Midbrain (tissue), 1 donor: ENCODE measurements at regions not wholly inside any gene's neighbourhood (a gene's known extent, or its start where the extent isn't known, plus 50 kb on each side); places are given as distances from the start of the nearest gene placed in this dataset.
"Not testable (repeated sequence)": the region's sequence is repeated elsewhere in the genome, so short reads cannot be mapped to it uniquely, and the experiment has no call there.

ENCODE experiments used
- DNase-seq: peaks from one replicate; lab custom pipeline; 2025; lab: John Stamatoyannopoulos, UW

DNA sequence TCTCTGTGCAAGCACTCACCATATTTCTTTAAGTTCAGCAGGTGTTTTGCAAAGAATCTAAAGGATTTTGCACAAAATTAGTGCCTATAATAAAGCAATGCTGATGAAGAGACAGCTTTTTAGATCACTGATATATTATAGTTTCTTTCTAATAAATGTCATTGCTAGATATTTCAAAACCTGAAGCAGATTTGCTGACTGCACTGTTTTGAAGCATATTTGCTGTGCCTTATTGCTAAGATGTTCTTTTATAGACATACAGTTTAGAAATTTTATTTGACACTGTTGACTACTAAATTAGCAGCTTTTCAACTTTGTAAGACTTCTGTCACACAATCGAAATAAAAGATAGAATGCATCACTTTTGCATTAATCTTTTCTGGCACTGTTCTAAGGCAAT is 620.9 kb upstream of the CELF4 start:
- no peak for DNase-seq

GRCh38 chr18:38174594-38174993 is 609.0 kb upstream of the CELF4 start:
- no peak for DNase-seq

GRCh38 chr18:38174173-38174572 is 608.6 kb upstream of the CELF4 start:
- DNase-seq = no peak

GRCh38 chr18:38170845-38171244 is 605.2 kb upstream of the CELF4 start:
- DNase-seq = no peak

GRCh38 chr18:38167623-38168022 is 602.0 kb upstream of the CELF4 start:
- DNase-seq = no peak

DNA sequence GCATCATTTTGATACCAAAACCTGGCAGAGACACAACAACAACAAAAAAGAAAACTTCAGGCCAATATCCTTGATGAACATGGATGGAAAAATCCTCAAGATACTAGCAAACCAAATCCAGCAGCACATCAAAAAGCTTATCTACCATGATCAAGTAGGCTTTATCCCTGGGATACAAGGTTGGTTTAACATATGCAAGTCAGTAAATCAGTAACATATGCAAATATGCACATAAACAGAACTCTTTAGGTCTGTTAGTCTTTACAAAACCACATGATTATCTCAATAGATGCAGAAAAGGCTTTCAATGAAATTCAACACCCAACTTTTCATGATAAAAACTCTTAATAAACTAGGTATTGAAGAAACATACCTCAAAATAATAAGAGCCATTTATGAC is 587.5 kb upstream of the CELF4 start:
- DNase-seq = not testable (repeated sequence)

- DNase-seq = no peak
Observed at GRCh38 chr18:38116716-38117115, 551.1 kb upstream of the CELF4 start.

GRCh38 chr18:38115201-38115600 is 549.6 kb upstream of the CELF4 start:
- no peak for DNase-seq

GRCh38 chr18:38087538-38087937 is 521.9 kb upstream of the CELF4 start:
- no peak for DNase-seq

GRCh38 chr18:38081516-38081915 is 515.9 kb upstream of the CELF4 start:
- DNase-seq = no peak

GRCh38 chr18:38077229-38077628 is 511.6 kb upstream of the CELF4 start:
- DNase-seq = no peak

GRCh38 chr18:38076346-38077070 is 510.9 kb upstream of the CELF4 start:
- no peak for DNase-seq

DNA sequence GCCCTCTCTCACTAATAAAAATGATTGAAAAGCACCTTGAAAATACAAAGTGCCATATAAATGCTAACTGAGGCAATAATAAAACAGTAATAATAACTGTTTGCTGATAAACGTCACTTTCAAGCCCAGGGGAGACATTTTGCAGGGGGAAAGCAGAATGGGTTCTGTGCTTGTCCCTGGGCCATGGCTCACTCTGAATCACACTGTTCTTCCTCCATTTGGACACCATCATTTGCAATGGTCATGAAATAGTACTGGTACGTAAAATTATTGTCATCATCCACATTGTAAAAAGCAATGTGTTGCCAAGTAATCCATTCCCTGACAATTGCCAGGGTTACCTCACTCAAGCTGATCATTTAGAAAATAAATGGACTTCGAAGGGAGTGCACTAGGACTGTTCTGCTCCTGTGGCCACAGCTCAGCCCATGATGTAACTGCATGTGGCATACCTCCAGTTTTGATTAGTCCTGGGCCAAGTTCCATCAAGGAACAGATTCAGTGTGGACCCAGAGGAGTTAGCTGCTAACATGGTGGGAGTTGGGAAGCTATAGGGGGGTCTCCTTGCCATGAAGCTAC is 508.8 kb upstream of the CELF4 start:
- no peak for DNase-seq

DNA sequence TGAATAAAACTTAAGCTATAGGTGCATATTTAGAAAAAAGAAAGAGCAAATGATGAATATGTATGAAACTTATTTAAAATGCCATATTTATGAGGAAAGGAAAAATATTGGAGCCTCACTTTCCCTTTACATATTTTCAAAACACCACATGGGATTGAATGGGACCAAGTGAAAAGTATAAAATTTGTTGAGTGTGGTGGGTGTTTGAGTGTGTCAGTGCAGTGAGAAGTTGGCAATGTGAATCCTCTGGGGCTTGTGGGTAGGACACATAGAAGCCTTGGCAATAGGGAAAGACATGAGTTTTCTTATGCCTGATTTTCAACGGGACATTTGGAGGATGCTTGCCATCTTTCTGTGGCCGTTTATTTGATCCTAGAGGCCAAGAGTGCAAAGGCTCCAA is 502.2 kb upstream of the CELF4 start:
- no peak for DNase-seq

DNA sequence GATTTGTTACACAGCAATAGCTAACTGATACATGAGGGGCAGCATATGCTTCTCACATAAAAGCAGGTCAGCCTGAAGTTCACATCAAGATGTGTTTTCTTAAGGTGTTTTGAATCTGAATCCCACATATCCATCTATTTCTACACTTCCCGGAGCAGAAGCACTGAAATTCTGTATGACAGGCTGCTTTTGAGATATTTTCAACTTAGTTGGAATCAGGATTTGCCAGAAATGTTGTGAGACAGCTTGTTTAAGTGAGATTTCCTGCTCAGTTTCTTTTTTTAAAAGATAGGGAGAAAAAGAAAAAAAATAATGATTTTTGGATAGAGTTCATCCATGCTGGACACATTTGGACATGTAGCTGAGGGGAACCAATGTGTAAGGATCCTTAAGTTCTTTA is 501.5 kb upstream of the CELF4 start:
- DNase-seq = no peak

DNA sequence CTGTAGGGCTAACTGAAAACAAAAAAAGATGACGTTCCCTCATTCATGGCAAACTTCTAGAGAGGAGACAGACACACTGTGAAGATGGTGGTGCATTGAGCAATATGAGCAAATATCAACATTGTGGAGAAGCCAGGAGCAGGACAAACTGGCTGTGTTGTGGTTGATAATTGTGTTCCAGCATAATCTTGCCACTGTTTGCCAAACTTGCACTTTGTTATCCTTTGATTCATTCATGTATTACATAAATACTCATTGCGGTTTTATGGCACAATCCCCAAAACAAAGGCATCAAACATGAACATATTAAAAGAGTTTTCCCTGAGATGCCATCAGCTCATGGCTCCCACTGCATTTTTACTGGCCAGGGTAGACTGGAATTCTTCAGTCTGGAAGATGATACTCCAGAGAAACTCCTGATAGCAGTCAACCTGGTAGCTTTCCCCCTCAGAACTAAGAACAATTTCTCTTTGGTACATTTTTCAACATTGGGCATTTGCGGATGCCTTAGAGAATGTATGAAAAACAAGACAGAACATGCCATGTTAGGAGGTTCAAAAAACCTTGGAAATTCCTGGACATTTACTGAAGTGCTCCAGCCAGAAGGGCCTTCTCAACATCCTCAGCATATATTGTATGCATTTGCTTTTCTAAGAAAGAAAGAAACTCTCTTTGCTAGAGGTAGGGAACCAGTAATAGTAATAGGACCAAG is 487.4 kb upstream of the CELF4 start:
- DNase-seq = no peak

- no peak for DNase-seq
Observed at GRCh38 chr18:38047820-38048219, 482.2 kb upstream of the CELF4 start.

GRCh38 chr18:38046651-38047050 is 481.1 kb upstream of the CELF4 start:
- no peak for DNase-seq

GRCh38 chr18:38045845-38046244 is 480.2 kb upstream of the CELF4 start:
- DNase-seq = no peak

GRCh38 chr18:38042211-38042890 is 476.8 kb upstream of the CELF4 start:
- DNase-seq = no peak

DNA sequence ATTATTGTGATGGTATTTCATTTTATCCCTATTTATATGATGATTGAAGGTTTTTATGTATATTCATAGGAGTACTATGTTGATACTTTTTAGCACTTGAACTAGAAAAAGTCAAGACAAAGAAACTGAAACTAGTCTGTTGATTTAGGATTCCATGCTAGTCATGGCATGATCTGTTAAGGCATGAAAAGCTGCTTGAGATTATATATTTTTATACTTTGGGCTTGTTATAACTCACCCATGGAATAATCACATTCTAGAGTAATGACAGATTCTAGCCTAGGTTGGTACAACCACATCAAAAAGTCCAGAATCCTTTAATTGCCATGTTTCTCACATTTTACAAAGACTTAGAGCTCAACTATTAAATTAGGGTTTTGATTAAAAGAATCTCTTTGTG is 472.6 kb upstream of the CELF4 start:
- DNase-seq = no peak

DNA sequence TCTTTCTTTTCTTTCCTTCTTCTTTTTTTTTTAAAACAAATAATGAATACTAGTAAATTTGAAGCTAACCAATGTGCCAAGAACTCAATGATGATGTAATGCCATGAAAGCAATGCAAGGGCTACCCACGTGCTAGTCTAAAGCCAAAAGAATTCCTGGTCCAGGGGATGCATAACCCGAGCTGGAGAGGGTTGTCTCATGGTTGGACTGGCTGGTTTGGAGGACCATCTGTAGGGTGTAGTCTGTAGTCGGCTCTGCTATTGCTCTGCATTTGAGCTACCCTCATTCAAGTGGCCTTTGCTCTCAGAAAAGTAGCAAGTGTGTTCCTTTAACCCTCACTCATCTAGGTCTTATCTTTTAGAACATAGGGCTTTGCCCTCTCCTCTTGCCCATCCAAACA is 469.6 kb upstream of the CELF4 start:
- DNase-seq = no peak

DNA sequence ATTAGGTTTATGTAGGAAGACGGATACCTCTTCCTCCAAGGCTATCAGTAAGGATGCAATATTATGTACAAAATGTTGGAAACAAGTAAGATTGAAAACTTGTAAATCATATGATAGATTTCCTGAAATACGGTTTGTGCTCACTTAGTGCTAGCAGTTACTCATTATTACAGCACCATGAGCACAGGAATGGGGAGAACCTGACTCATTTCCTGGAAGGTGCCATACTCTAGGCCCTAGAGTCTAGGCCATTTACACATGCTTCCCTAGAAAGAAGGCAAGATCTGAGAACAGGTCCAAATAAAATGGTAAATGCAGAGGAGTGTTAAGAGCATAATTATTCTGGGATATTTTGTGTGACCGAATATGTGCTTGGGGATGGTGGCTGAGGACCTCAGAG is 467.7 kb upstream of the CELF4 start:
- DNase-seq = no peak
